Stimulated activated CD4-positive, alpha-beta T cell treated with anti-CD3 and anti-CD28 coated beads, Interleukin-4, amount 100 ng/mL, for 48 hours (primary cell): ENCODE measurements at regions not wholly inside any gene's neighbourhood (a gene's known extent, or its start where the extent isn't known, plus 50 kb on each side); places are given as distances from the start of the nearest gene placed in this dataset.
"Not testable (repeated sequence)": the region's sequence is repeated elsewhere in the genome, so short reads cannot be mapped to it uniquely, and the experiment has no call there.

ENCODE experiments used
- DNase-seq, 2 donors: peaks; one replicate each; pipeline ENCODE4 v3.0.0-alpha.2; 2020; ENCODE audit warnings: low read depth in 2 of 2

DNA sequence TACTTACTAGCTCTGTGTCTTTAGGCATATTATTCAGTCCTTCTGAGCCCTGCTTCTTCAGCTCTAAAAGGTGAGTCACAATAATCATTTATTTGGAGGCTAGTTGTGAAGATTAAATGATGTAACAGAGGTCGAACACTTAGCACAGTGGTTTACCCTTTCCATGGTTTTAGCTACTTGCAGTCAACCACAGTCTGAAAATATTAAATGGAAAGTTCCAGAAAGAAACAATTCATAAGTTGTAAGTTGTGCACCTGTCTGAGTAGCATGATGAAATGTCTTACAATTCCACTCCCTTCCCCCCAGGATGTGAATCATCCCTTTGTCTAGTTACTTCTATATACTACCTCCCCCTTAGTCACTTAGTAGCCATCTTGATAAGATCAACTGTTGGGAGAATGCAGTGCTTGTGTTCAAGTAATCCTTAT is 217.6 kb upstream of the THUMPD2 start:
- peak in 1 of 2 donors; percentile 2 for DNase-seq

DNA sequence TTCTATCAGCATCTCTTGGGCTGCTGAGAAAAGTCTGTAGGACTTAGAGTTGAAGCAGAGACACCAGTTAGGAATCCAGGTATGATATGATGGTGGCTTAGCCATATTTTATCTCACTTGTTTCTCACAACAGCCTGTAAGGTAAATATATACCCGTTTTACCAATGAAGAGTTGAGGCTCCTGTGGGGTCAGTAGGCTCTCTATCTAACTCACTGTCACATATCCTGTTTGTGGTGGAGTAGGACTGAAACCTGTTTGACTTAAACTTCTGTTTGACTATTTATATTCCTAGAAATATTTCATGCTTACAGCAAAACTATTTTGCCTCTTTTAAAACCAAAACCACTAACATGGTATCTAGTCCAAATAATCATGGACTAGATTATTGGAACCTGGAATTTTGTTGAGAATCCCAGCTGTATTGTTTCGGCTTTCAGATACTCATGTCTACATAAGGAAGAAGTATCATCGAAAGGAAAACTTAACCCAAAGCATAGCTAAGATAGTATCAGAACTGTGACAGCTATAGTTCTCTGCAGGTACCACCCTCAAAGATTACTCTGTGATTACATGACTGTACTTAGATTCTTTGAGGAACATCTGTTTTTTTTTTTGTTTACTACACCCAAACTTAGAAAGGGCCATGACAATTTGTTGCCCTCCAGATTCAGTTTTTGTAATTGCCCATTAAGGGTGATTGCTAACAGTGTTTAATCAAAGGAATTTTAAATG is 216.1 kb upstream of the THUMPD2 start:
- no peak for DNase-seq

DNA sequence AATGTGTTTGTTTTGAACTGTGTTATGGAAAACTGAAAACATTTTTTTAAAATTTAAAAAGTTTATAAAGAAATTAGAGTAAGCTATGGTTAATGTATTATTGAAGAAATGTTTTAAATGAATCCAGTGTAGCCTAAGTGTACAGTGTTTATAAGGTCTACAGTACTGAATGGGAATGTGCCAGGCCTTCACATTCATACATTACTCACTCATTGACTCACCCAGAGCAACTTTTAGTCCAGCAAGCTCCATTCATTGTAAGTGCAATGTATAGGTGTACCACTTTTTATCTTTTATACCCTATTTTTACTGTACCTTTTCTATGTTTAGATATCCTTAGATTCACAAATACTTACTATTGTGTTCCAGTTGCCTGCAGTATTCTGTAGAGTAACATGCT is 215.1 kb upstream of the THUMPD2 start:
- DNase-seq = no peak

DNA sequence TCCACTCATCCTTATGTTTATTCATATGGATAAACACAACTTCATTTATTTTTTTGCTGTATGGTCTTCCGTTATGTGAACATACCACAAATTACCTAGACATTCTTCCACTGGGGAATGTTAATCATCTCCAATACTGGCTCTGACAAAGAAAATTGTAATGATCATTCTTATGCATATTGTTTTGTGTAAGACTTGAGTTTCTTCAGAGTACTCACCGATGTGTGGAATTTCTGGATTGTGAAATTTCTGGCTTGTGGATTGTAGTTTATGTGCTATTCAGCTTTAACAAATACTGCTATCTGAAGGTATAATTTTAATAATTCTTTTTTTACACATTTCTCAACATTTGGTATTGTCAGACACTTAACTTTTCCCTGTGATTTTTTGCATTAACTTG is 212.2 kb upstream of the THUMPD2 start:
- no peak for DNase-seq

DNA sequence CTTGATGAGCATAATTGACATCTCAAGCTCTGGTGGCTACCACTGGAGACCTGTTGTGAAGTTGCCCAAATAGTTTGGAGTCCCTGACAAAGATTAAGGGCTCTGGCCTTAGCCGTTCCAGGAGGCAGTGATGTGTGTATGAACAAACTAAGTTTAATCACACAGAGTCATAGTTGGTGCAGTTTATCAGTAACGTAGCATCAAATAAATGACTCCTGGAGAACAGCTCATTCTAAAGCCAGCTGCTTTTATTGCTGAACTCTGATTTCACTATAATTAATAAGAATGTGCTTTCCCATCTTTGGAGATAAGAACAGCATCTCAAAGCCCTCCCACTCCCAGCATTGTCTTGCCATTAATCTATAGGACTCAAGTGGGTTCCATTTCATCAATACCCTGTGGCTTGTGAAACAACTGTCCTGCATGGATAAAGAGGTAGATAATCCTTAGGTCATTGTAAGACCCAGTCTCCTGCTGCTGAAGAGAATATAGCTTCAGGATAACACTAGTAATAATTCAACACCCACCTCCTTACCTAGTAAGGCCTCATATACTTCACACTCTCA is 211.4 kb upstream of the THUMPD2 start:
- no peak for DNase-seq

DNA sequence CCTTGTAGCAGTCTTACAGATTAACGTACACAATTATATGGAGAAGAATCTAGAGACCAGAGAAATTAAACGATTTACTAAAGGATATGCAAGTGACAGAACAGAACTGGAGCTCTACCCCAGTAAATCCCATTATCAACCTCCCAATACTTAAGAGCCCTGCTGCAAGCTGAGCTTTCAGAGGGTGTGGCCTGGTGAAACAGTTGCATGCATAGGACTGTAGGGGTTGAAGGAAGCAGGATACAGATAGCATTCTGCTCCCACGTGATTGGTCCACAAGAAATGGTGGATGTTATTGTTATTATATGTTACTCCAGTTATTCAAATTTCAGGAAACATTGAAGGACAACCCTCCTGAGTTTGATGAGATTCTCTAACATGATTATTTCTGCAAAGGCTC is 210.8 kb upstream of the THUMPD2 start:
- DNase-seq = no peak

DNA sequence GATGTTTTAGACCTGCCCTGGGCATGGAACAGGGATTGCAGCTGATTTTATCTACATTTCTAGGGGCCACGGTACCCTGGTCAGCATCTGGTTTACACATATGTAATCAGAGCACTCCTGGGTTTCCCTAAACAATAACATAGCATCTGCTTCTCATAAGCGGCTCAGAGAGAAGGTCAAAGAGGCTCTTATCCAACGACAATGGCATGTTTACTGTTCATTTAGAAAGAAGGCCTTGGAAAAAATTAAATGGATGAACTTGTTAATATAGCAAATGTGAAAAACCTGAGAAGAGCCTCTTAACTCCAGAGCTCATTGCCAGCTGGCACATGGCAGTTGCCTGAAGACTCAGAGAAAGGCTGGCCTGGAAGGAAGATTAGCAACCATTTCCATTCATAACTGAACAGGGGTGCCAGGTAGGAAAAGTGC is 202.8 kb upstream of the THUMPD2 start:
- no peak for DNase-seq

DNA sequence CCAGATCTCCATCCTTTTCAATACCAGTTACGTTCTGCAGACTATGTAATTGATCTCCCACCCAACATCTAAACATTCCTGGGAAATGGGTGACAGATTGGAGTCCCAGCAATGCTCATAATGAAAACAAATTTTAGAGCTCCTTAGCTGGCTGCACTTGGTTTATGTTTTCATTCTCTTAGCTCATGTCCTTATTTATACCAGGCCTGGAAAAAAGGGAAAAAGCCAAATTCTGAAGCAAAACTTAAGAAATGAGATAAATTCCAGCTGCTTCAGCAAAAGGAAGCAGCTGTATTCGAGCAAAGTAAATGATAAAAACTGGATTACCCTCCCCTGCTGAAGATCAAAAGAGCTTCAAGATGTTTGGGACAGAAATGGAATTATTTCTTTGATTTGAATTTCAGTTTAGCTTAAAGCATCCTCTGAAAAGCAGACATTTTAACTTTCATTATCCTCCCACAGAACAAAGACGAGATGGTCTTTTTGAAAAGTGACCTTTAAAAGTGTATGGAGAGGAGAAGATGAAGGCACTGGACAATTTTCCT is 196.5 kb upstream of the THUMPD2 start:
- DNase-seq = no peak

DNA sequence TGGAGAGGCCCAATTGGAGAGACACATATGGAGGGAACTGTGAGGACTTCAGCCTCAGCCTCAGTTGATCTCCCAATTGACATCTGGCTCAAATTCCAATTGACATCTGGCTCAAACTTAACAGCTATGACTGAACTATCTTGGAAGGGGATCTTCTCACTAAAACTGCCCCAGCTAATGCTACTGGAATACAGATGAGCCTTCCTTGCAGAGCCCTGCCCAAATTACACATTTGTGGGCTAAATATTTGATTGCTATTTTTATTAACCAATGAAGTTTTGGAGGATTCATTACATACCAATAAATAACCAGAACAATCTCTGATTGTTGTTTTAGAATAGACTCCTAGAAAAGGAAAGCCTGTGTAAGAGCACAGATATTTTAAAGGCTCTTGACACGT is 189.0 kb upstream of the THUMPD2 start:
- DNase-seq = no peak

DNA sequence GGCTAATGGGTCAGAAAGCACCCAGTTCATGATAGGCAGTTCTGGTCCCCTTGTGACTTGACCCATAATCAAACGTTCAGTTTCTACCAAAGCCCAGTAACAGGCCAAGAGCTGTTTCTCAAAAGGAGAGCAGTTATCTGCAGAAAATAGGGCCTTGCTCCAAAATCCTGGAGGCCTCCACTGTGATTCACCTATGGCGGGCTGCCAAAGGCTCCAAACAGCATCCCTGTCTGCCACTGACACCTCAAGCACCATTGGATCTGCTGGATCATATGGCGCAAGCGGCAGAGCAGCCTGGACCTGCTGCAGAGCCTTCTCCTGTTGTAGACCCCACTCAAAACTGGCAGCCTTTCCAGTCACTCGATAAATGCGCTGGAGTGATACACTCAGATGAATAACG is 181.6 kb upstream of the THUMPD2 start:
- not testable (repeated sequence) for DNase-seq

DNA sequence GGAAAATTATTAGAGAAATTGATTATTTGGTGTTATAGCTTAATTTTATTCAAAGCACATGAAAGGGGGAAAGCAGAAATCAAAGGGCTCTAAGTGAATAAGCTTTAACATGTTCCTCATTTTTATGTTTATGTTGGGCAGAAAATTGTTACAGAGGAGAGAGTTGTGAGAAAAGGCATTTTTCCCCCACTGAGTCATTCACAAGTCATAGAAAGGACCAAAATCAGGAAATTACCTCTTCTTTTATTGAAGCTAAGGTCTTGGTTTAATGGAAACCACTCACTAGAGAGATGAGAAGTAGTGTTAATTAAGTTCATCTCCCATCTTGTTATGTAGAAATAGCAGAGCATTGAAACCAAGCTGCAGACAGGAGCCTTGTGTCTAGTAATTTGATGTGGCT is 175.3 kb upstream of the THUMPD2 start:
- DNase-seq = no peak

DNA sequence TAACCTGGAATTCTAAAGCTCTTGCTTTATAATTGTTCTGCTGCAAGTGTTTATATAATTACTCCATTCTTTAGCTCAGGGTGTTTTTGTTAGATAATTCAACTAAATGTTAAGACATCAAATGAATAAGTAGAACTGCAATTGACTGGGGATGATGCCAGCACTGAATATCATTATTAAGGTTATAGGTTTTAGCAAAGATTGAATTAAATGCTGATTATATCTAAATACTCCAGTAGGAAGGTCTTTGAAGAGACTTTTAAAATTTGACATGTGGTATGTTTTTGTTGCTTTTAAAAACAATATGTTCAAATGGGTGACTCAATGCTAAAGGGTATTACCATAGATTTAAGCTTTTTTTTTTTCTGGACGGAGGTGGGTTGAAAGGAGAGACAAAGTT is 170.1 kb upstream of the THUMPD2 start:
- DNase-seq = no peak

DNA sequence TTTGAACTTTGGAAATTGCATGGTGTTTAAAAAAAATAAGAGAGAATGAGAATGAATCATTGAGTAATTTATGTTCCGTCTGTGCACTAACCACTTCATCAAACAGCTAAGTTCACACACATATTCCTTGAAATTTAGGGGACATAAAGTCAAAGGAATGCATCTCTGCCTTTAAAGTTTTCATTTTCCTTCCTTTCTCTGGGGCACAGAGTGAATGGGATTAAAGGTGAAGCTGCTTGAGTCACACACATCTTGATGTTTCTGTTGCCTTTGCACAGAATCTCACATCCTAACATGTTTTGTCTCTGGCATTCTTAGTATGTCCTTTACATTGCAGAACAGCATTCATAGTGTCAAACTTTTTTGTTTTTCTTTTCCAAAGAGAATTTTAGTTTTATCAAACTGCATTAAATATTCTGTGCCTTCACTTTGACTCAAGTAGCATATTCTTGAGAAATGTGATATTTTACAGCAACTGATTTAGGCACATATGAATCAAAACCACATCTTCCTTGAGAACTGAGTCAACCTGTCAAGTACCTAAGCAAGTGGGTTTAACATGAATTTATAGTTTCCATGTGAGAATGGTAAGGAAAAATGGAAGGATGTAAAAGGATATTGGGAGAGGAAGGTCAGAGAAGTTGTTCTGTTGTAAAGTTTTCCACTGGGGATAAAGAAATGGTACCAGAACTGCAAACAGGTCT is 169.1 kb upstream of the THUMPD2 start:
- DNase-seq = no peak

DNA sequence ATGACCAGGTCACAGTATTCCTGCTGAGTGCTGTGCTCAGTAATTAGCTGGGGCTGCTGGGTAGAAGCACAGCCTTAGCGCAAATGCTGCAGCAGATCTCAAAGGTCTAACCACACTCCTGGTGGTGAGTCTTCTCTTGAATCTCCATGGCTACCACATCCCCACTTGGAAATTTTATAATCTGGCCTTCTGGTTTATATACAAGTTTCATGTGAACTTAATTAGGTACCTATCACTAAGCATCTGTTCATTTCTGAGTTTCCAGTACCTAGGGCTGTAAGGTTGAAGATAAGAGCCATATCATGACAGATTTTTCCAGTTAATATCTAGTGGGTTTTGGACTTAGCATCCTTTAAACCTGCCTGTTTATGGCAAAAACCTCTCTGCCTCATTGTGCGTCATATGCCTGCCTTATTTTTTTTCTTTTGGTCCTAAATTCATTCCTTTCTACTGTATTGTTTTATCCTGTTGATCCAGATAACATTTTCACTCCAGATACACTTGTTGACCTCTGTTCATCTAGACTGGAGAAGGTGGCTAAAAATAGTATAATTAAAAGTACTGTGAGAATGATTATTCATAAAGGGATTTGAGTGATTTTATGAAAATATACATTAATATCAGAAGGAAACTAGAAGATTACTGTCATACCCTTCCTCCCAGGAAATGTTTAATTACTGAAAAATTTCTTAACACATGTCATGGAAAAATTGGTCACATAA is 168.4 kb upstream of the THUMPD2 start:
- no peak for DNase-seq

DNA sequence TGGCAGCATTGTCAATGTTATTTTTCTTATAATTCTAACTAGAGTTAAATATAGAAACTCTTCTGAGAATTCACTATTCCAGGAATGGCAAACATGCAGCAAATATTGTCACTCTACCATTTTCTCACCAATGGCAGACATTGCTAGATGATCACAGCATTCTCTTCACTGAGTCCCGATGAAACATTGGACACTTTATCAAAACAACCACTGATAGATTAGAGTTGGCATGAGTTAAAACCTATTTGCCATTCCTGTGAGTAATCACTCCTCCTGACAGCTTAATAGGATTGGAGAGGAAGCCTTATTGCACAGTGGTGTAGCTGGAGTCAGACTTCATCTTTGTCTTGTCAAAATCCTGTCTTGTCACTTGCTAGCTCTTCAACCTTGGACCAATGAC is 163.9 kb upstream of the THUMPD2 start:
- DNase-seq = no peak

DNA sequence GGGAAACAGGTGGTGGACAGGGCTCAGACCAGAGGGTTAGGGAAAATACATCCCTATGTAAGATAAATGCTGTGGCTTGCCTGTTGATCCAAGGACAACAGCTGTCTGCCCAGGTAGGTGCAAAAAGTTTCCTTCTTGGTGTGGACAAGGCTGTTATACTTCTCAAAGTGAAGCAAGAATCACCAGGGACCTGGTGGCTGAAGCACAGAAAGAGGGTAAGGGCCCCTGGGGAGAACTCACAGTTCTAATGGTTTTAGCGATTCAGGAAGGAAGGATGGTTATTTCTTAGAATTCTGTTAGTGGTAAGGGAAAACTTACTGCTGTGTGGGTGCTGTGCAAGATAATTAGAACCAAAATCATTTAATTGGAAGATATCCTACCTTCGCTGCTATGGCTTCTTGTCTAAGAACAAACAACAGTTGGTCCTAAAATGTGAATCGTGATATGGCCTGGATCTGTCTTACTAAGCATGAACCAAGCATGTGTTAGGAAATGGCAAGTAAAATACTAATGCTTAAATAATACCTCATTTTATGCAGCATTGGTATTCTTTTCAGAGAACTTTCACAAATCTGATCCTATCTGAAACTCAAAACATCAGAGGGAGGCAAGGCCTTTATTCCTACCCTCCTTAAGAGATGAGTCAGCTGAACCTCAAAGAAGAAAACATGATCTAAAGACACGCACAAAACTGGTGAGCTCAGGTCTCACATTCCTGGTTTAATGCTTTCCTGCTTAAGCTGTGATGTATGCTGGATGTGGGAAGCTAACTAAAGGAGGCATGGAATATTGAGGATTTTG is 159.2 kb upstream of the THUMPD2 start:
- DNase-seq = no peak

DNA sequence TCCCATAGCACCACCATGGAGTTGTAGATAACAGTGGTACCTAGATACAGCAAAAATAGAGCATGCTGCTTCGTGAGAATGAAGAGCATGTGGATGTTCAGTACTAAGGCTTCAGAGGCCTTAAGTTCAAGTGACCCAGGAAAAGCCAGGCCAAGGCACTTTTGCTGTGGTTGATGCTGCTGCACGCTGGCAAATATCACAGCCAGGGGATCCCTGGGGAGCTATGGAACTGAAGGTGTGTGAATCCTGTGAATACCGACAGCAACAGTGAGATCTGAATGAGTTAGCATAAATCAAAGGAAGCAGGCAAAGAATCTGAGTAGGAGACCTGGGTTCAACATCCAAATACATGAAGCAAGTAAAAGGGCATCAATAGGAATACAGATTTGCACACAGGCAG is 158.6 kb upstream of the THUMPD2 start:
- DNase-seq = no peak

DNA sequence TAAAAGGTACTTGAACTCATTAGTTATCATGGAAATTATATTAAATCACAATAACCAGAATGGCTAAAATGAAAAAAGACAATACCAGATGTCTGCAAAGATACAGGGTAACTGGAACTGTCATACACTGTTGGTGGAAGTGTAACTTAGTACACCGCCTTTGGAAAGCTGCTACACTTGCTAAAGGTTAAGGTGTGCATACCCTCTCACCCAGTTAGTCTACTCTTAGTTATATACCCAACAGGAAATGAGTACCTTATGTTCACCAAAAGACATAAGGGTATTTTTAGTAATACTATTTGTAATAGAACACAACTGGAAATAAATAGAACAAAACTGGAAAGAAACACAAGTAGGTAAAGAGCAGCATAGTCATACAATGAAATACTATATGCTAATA is 155.8 kb upstream of the THUMPD2 start:
- no peak for DNase-seq

DNA sequence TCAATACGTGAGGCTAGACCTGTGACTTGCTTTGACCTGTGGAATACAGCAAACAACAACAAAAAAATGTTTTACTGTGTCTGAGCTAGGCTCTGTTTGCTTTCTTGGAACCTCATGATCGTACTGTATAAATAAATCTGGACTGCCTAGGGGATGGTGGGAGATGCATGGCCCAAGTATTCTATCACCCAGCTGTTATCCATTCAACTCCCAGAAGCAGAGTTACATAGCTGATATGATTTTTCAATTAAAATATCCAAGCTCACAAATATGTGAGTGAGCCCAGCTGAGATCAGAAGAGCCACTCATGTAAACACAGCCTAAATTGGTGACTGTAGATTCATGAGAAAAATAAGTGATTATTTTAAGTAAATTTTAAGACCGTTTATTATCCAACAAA is 154.1 kb upstream of the THUMPD2 start:
- no peak for DNase-seq

DNA sequence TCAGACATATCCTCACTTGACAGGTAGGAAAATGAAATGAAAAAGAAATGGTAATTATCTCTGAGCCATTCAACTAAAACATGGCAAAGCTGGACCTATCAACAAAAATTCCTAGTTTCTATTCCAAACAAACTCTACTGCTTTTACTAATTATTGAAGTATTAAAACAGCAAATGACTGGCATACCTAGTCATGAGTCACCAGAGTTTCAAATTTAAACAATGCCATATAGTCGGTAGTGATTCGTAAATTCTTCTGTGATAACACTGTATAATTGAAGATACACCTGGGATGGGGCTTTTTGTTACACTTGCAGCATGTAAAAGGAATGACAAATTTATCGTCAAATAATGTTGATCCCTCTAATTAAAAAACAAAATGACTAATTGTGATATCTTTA is 153.1 kb upstream of the THUMPD2 start:
- no peak for DNase-seq

DNA sequence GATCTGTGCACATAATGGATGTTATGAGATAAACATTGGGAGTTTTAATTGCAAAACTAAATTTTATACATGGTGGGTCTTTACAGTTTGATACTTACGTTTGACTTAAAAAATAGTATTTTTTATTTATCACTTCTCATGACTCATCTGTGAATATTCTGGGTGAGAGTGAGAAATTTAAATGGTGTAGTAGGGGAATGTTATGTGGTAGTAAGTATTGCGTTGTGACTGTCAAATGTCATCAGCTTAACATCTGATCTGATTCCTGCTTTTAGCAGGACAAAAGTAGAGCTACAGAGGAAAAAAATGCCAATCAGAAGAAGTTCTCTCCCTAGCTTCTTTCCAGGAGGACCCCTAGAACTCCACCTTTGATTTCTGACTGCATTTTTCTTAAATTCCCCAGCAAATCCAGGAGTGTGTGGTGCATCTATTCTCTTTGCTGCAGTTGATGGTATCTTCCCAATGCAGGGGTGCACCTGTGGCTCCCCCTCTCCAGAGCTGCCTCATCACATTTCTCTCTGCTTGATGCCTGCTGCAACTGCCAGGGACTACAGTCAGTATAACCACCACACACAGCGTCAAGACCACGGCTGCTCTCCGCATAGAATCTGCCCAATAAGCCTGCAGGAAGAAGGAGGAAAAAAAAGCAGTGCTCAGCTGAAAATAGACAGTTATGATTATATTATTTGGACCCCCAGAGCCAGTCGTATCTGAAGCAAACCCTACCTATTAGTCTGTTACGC is 151.3 kb upstream of the THUMPD2 start:
- no peak for DNase-seq
